Fibroblast of the aortic adventitia (primary cell): ENCODE measurements at regions not wholly inside any gene's neighbourhood (a gene's known extent, or its start where the extent isn't known, plus 50 kb on each side); places are given as distances from the start of the nearest gene placed in this dataset.

Experiments
- DNase-seq: peaks from one replicate; pipeline ENCODE4 v3.0.0-alpha.2; 2010; ENCODE audit warnings: low read depth
- H3K4me3 ChIP-seq: 2 replicates; pipeline ENCODE4 v1.5.1; 2011; ENCODE audit warnings: low read depth, mild to moderate bottlenecking, control low read depth, low read length, moderate library complexity
- CTCF ChIP-seq: IDR thresholded peaks from 2 replicates; pipeline ENCODE4 v1.5.1; 2011; ENCODE audit warnings: mild to moderate bottlenecking, low read length, control low read depth, inconsistent platforms; ENCODE audit not compliant: insufficient read depth

GRCh38 chr18:26734760-26735159 lies 130.7 kb downstream of the AQP4 start:
- H3K4me3 ChIP-seq: no peak overlapping the region
- no peak for TF ChIP-seq CTCF
- no peak for DNase-seq

GRCh38 chr18:26729449-26729848 lies 136.1 kb downstream of the AQP4 start:
- TF ChIP-seq CTCF: no peak
- H3K4me3 ChIP-seq: no peak overlapping the region
- DNase-seq: no peak

GRCh38 chr18:26729008-26729407 lies 136.5 kb downstream of the AQP4 start:
- no peak for DNase-seq
- no peak for TF ChIP-seq CTCF
- no peak overlapping the region for H3K4me3 ChIP-seq

- TF ChIP-seq CTCF: no peak
- H3K4me3 ChIP-seq: no peak overlapping the region
- no peak for DNase-seq
Measured at GRCh38 chr18:26723981-26724380, 141.5 kb downstream of the AQP4 start.

- no peak for TF ChIP-seq CTCF
- DNase-seq: no peak
- no peak overlapping the region for H3K4me3 ChIP-seq
Measured at GRCh38 chr18:26722565-26722931, 143.0 kb downstream of the AQP4 start.

- DNase-seq: no peak
- no peak overlapping the region for H3K4me3 ChIP-seq
- no peak for TF ChIP-seq CTCF
Measured at GRCh38 chr18:26721854-26722564, 143.5 kb downstream of the AQP4 start.

GRCh38 chr18:26719896-26720295 lies 145.6 kb downstream of the AQP4 start:
- no peak for TF ChIP-seq CTCF
- no peak for DNase-seq

More at GRCh38 chr18:26719896-26720295, 145.6 kb downstream of the AQP4 start:
- no peak overlapping the region for H3K4me3 ChIP-seq
